Brain microvascular endothelial cell (primary cell): ENCODE measurements at regions not wholly inside any gene's neighbourhood (a gene's known extent, or its start where the extent isn't known, plus 50 kb on each side); places are given as distances from the start of the nearest gene placed in this dataset.

ENCODE experiments used
- DNase-seq: peaks from one replicate; pipeline ENCODE4 v3.0.0-alpha.2; 2020
- H3K27ac ChIP-seq: fragments of 250-450 bp; sonication (Bioruptor Pico); 2 replicates; pipeline ENCODE4 v1.5.1; 2020; ENCODE audit warnings: mild to moderate bottlenecking, moderate library complexity
- H3K27me3 ChIP-seq: fragments of 250-450 bp; sonication (Bioruptor Pico); replicated peaks from 2 replicates; pipeline ENCODE4 v1.5.1; 2020; ENCODE audit warnings: mild to moderate bottlenecking
- H3K36me3 ChIP-seq: fragments of 250-450 bp; sonication (Bioruptor Pico); replicated peaks from 2 replicates; pipeline ENCODE4 v1.5.1; 2020; ENCODE audit warnings: mild to moderate bottlenecking
- H3K4me3 ChIP-seq: 2 replicates; pipeline ENCODE4 v1.5.1; 2011; ENCODE audit warnings: low read depth, mild to moderate bottlenecking, control low read depth, low read length, moderate library complexity
- in situ Hi-C: cut with HindIII; loops from 2 replicates; pipeline ENCODE4 v1.10.0; 2017; ENCODE audit warnings: low sequenced_read_pairs, low pct_ligation_motif_present
- TF ChIP-seq, protein P1 (sequence below): IDR thresholded peaks from 2 replicates; pipeline ENCODE4 v1.5.1; 2011; ENCODE audit warnings: low read depth, mild to moderate bottlenecking, moderate library complexity, low read length, control low read depth, inconsistent platforms; ENCODE audit errors: missing control alignments

DNA sequence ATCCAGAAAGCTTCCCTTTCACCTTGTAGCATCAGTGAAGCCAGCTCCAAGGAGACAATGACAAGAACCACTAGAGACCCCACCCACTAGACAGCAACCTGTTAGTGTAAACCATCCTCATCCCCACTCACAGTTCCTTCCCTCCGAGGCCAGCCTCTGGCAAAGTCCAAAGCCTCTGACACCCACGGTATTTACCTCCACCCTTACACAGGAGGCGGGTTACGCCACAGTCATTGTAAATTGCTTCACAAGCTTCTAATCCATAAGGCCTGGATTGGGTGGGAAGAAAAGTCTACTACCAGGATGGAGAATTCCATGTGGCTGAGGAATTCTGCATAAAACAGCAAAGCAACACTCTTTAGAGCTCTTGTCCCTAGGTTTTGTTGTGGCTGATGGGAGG is 287.4 kb downstream of the BUD13 start:
- TF ChIP-seq, protein P1, sequence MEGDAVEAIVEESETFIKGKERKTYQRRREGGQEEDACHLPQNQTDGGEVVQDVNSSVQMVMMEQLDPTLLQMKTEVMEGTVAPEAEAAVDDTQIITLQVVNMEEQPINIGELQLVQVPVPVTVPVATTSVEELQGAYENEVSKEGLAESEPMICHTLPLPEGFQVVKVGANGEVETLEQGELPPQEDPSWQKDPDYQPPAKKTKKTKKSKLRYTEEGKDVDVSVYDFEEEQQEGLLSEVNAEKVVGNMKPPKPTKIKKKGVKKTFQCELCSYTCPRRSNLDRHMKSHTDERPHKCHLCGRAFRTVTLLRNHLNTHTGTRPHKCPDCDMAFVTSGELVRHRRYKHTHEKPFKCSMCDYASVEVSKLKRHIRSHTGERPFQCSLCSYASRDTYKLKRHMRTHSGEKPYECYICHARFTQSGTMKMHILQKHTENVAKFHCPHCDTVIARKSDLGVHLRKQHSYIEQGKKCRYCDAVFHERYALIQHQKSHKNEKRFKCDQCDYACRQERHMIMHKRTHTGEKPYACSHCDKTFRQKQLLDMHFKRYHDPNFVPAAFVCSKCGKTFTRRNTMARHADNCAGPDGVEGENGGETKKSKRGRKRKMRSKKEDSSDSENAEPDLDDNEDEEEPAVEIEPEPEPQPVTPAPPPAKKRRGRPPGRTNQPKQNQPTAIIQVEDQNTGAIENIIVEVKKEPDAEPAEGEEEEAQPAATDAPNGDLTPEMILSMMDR: no peak
- no peak overlapping the region for H3K27ac ChIP-seq
- in situ Hi-C loops: no loop called here
- DNase-seq: no peak
- H3K27me3 ChIP-seq: no peaks in the 10 kb centered on the region
- H3K4me3 ChIP-seq: no peak overlapping the region
- H3K36me3 ChIP-seq: no peaks in the 10 kb centered on the region

DNA sequence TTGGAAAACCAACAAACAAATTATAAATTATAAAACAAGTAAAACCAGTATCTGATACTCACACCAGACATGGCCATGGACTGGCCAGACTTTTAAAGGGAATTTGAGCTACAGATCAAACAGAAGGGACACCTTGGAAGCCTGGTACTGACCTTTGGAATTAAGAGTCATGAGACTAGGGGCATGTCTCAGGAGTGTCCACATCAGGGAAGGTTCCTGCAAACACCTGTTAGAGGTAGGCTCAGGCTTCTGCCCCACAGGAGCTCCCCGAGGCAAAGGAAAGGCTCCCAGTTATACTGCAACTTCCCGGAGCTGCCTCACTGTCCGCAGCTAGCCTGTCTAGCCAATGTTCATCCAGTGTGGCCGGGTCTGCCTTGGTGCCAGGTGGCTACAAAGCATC is 290.1 kb downstream of the BUD13 start:
- Histone ChIP-seq H3K4me3 (no peak overlapping the region), H3K27me3 (no peaks in the 10 kb centered on the region), H3K27ac (no peak overlapping the region), H3K36me3 (no peaks in the 10 kb centered on the region)
- in situ Hi-C loops: no loop called here
- no peak for DNase-seq
- TF ChIP-seq, protein P1: no peak

DNA sequence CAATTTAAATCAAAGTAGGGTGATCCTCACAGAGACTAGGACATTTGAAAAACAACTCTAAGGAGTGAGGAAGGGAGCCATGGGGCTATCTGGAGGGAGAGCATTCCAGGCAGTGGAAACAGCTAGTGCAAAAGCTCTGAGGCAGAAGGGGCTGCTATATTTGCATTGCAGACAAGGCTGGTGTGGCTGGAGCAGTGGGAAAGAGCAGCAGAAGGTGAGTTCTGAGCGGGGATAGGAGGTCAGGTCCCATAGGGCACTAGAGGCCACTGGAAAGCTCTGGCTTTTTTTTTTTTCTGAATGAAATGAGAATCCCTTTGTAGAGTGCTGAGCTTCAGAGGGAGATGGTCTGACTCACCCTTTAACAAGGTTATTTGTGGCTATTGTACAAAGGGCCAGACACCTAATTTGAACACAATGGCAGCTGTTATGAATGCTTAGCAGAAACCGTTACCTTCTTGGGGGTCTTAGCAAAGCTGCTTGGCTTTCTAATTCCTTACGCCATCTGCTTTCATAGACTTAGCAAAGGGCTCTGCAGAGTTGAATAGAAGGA is 291.6 kb downstream of the BUD13 start:
- no peak for DNase-seq
- H3K4me3 ChIP-seq: no peak overlapping the region
- TF ChIP-seq, protein P1: no peak
- H3K36me3 ChIP-seq: no peaks in the 10 kb centered on the region
- in situ Hi-C loops: no loop called here
- H3K27me3 ChIP-seq: no peaks in the 10 kb centered on the region
- H3K27ac ChIP-seq: no peak overlapping the region

DNA sequence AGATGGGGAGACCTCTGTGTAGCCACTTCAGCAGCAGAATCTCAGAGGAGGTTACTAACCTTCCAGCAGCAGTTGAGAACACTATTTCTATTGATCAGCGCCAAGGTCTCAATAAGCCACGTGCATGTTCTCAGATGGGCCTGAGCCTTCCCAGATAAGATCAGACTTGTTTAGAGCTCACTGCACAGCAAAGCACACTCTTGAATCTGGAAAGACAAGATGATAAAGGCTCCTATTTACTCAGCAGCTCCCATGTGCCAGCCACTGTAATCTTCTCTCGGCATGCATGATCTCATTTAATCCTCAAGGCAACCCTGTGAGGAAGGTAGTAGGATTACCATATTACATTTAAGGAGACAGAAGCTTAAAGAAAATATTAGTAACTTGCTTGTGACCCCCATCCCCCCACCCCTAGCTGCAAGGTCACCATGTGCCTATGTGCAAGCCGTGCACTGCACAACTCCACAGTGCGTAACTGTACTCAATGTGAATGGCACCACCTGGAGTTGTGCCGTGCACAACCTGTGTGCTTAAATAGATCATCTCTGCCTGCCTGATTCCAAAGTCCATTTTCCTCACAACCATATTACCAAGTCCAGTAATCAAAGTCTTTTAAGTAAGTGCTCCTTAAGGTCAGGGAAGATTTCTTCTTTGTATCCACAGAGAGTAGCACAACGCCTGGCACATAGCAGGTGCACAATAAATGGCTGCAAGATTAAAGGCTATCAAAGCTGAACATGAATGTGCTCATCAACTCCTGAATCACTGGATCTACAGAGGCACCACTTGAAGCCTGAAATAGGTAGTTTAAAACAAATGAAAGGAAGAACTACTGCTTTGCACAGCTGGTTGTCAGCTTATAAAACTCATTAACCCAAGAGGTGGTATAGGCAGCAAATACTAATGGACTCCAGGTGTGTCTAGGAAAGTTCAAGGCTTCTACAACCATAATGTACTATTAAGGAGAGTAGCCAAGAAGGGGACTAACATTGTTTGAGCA is 293.8 kb downstream of the BUD13 start:
- in situ Hi-C loops: no loop called here
- no peaks in the 10 kb centered on the region for H3K36me3 ChIP-seq
- no peak overlapping the region for H3K4me3 ChIP-seq
- no peaks in the 10 kb centered on the region for H3K27me3 ChIP-seq
- no peak overlapping the region for H3K27ac ChIP-seq
- no peak for DNase-seq
- TF ChIP-seq, protein P1: no peak

DNA sequence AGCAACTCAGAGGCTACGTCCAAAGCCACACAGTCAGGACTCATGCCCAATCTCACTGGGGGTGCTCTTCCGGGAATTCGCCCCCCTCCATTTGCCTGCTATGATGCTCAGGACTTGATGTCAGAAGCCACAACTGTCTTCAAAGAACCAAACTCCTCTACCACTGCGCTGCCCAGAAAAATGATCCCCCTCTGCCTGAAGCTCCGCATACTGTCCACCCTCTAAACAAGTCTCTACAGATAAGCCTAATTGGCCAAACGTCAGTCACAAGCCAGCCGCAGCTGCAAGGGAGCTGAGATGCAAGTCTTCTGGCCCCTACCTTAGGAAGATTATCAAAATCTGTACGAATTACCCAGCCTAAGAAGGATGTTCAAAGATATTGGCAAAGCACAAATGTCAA is 294.6 kb downstream of the BUD13 start:
- Histone ChIP-seq H3K27ac (no peak overlapping the region), H3K36me3 (no peaks in the 10 kb centered on the region), H3K4me3 (no peak overlapping the region), H3K27me3 (no peaks in the 10 kb centered on the region)
- in situ Hi-C loops: no loop called here
- no peak for DNase-seq
- TF ChIP-seq, protein P1: no peak
